Fibroblast of lung (primary cell): ENCODE measurements at regions not wholly inside any gene's neighbourhood (a gene's known extent, or its start where the extent isn't known, plus 50 kb on each side); places are given as distances from the start of the nearest gene placed in this dataset.

Experiments
- DNase-seq, 2 donors: peaks; one replicate each; pipeline versions ENCODE4 v3.0.0 to v3.0.0-alpha.2; 2010; ENCODE audit warnings: low read depth in 2 of 2
- H2AFZ ChIP-seq: 2 replicates; pipeline ENCODE4 v1.5.1; 2012; ENCODE audit warnings: low read length, control low read depth, inconsistent platforms
- H3K27ac ChIP-seq: 2 replicates; pipeline ENCODE4 v1.5.1; 2011; ENCODE audit warnings: low read length, control low read depth; ENCODE audit not compliant: insufficient read depth
- H3K27me3 ChIP-seq: 2 replicates; pipeline ENCODE4 v1.5.1; 2011; ENCODE audit warnings: mild to moderate bottlenecking, low read length; ENCODE audit not compliant: control insufficient read depth, insufficient read depth
- H3K36me3 ChIP-seq: 2 replicates; pipeline ENCODE4 v1.5.1; 2011; ENCODE audit warnings: low read length; ENCODE audit not compliant: control insufficient read depth, insufficient read depth
- H3K4me1 ChIP-seq: 2 replicates; pipeline ENCODE4 v1.5.1; 2011; ENCODE audit warnings: low read length; ENCODE audit not compliant: control insufficient read depth, insufficient read depth; ENCODE audit errors: extremely low read depth
- H3K4me2 ChIP-seq: 2 replicates; pipeline ENCODE4 v1.5.1; 2011; ENCODE audit warnings: low read length, control low read depth; ENCODE audit not compliant: insufficient read depth; ENCODE audit errors: extremely low read depth
- H3K4me3 ChIP-seq, 4 experiments: fragments of 200-600 bp in 1 of 4; sonication (generic) in 1 of 4; replicated peaks in 1 of 4; 2 replicates each; pipeline ENCODE4 v1.5.1; 2011 to 2016; ENCODE audit warnings: low read length in 4 of 4, low read depth in 3 of 4, mild to moderate bottlenecking in 3 of 4, control low read depth in 2 of 4, inconsistent platforms in 1 of 4, mixed read lengths in 1 of 4; ENCODE audit not compliant: insufficient read depth in 1 of 4; ENCODE audit errors: control extremely low read depth in 1 of 4
- H3K79me2 ChIP-seq: 2 replicates; pipeline ENCODE4 v1.5.1; 2012; ENCODE audit warnings: mild to moderate bottlenecking, low read length, inconsistent platforms; ENCODE audit not compliant: control insufficient read depth, insufficient read depth
- H3K9ac ChIP-seq: 2 replicates; pipeline ENCODE4 v1.5.1; 2011; ENCODE audit warnings: mild to moderate bottlenecking, low read length, control low read depth; ENCODE audit not compliant: insufficient read depth
- H3K9me3 ChIP-seq: 2 replicates; pipeline ENCODE4 v1.5.1; 2012; ENCODE audit warnings: low read depth, low read length; ENCODE audit not compliant: control insufficient read depth, insufficient read depth
- H4K20me1 ChIP-seq: 2 replicates; pipeline ENCODE4 v1.5.1; 2011; ENCODE audit warnings: low read length; ENCODE audit not compliant: control insufficient read depth, insufficient read depth; ENCODE audit errors: extremely low read depth
- EZH2 ChIP-seq: IDR thresholded peaks from 2 replicates; pipeline ENCODE4 v1.5.1; 2012; ENCODE audit warnings: low read length, control low read depth, mild to moderate bottlenecking; ENCODE audit errors: missing control alignments
- TF ChIP-seq, protein P1 (sequence below), 2 donors: IDR thresholded peaks in 1 of 2; conservative IDR thresholded peaks in 1 of 2; 1 replicate in 1 of 2; 2 replicates in 1 of 2; pipeline ENCODE4 v1.5.1; 2011 to 2012; ENCODE audit warnings: low read length in 2 of 2, control low read depth in 1 of 2, inconsistent platforms in 1 of 2, low read depth in 1 of 2, mild to moderate bottlenecking in 1 of 2

DNA sequence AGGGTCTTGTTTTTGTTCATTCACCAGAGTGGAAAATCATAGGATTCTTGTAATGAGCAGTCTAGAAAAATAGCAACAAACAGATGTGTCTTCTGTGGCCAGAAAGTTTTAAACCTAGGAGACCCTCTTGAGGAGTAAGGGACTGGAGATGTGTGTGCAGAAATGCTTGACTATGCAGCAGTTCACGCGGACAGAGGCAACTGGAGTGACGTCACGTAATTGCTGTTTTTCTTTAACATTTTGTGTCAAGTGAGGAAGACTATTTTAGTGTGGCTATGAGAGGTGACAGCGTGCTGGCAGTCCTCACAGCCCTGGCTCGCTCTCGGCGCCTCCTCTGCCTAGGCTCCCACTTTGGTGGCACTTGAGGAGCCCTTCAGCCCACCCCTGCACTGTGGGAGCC lies 163.1 kb upstream of the PTCH1 start:
- Histone ChIP-seq H3K9ac (no peak overlapping the region), H2AFZ (no peak overlapping the region), H3K79me2 (no peaks in the 10 kb centered on the region), H3K9me3 (no peaks in the 10 kb centered on the region), H4K20me1 (no peaks in the 10 kb centered on the region), H3K4me3 (no peak overlapping the region), H3K27me3 (peaks cover 3% of the 10 kb centered on the region), H3K27ac (no peak overlapping the region), H3K4me1 (no peaks in the 10 kb centered on the region), H3K4me2 (no peak overlapping the region), H3K36me3 (no peaks in the 10 kb centered on the region)
- TF ChIP-seq EZH2, result no peak
- TF ChIP-seq, protein P1, sequence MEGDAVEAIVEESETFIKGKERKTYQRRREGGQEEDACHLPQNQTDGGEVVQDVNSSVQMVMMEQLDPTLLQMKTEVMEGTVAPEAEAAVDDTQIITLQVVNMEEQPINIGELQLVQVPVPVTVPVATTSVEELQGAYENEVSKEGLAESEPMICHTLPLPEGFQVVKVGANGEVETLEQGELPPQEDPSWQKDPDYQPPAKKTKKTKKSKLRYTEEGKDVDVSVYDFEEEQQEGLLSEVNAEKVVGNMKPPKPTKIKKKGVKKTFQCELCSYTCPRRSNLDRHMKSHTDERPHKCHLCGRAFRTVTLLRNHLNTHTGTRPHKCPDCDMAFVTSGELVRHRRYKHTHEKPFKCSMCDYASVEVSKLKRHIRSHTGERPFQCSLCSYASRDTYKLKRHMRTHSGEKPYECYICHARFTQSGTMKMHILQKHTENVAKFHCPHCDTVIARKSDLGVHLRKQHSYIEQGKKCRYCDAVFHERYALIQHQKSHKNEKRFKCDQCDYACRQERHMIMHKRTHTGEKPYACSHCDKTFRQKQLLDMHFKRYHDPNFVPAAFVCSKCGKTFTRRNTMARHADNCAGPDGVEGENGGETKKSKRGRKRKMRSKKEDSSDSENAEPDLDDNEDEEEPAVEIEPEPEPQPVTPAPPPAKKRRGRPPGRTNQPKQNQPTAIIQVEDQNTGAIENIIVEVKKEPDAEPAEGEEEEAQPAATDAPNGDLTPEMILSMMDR (conservative IDR thresholded peaks at IDR 0.05 in 1 of 2, IDR thresholded peaks at IDR 0.05 in 1 of 2; ENCODE audit: low read depth in 1 of 2, low read length in 2 of 2), result no peak
- no peak for DNase-seq

DNA sequence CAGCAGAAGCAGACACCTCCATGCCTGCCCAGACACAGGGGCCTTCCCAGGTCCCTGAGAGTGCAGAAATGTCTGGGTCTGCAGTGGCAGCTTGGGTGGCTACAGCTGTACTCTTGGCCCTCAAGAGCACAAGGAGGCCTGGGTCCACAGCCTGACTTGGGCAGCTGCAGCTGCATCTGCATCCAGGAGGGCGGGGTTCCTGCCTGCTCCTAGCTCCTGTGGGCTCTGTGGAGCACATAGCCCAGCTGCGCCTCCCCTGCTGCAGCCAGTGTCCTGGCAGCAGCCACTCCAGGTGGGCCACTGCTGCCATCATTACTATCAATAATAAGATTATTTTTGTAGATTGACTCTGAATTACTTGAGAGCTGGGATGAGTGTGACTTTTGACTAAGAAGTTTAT lies 162.0 kb upstream of the PTCH1 start:
- H3K9ac ChIP-seq, result no peak overlapping the region
- peaks cover 3% of the 10 kb centered on the region for H3K27me3 ChIP-seq
- no peak overlapping the region for H3K27ac ChIP-seq
- no peaks in the 10 kb centered on the region for H3K4me1 ChIP-seq
- no peak for DNase-seq
- H3K4me3 ChIP-seq, result no peak overlapping the region
- no peaks in the 10 kb centered on the region for H3K36me3 ChIP-seq
- H4K20me1 ChIP-seq, result no peaks in the 10 kb centered on the region
- no peak overlapping the region for H2AFZ ChIP-seq
- no peaks in the 10 kb centered on the region for H3K79me2 ChIP-seq
- TF ChIP-seq EZH2, result no peak
- TF ChIP-seq, protein P1 (conservative IDR thresholded peaks at IDR 0.05 in 1 of 2, IDR thresholded peaks at IDR 0.05 in 1 of 2; ENCODE audit: low read depth in 1 of 2, low read length in 2 of 2), result no peak
- H3K4me2 ChIP-seq, result no peak overlapping the region
- no peaks in the 10 kb centered on the region for H3K9me3 ChIP-seq

DNA sequence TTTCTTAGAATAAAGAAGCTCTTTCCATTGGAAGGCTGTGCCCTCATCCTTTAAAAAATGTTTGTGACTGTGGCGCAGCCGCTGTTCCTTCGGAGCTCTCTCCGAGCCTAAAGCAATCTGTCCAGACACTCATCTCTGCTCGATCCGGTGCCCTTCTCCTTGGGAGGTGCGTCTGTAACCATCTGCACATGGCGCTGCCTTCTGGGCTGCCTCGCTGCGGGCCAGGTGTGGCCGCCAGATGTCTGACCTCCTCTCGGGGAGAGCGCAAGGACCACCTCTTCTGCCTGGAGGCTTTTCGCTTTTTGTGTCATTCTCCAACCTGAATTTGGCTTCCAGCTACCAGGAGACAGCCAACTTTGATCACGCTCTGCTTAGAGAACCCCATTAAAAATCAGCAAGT lies 153.4 kb upstream of the PTCH1 start:
- H4K20me1 ChIP-seq, result no peaks in the 10 kb centered on the region
- H2AFZ ChIP-seq, result no peak overlapping the region
- H3K79me2 ChIP-seq, result no peaks in the 10 kb centered on the region
- no peaks in the 10 kb centered on the region for H3K4me1 ChIP-seq
- H3K9me3 ChIP-seq, result no peaks in the 10 kb centered on the region
- no peak for TF ChIP-seq EZH2
- TF ChIP-seq, protein P1 (conservative IDR thresholded peaks at IDR 0.05 in 1 of 2, IDR thresholded peaks at IDR 0.05 in 1 of 2; ENCODE audit: low read depth in 1 of 2, low read length in 2 of 2), result no peak
- no peak overlapping the region for H3K4me2 ChIP-seq
- no peak for DNase-seq
- H3K9ac ChIP-seq, result no peak overlapping the region
- no peaks in the 10 kb centered on the region for H3K36me3 ChIP-seq
- no peak overlapping the region for H3K4me3 ChIP-seq
- H3K27ac ChIP-seq, result no peak overlapping the region
- H3K27me3 ChIP-seq, result no peaks in the 10 kb centered on the region
